Lower lobe of right lung (tissue), 2 donors: ENCODE measurements at regions not wholly inside any gene's neighbourhood (a gene's known extent, or its start where the extent isn't known, plus 50 kb on each side); places are given as distances from the start of the nearest gene placed in this dataset.

Experiments used
- ATAC-seq, 2 donors: fragments of 200-7000 bp; cut with Tn5 transposase; one replicate each; pipeline ENCODE4 v1.9.1; 2020 to 2022; ENCODE audit warnings: mild to moderate bottlenecking in 2 of 2, moderate library complexity in 2 of 2
- DNase-seq: peaks from one replicate; pipeline ENCODE4 v3.0.0-alpha.2; 2020
- H3K27ac ChIP-seq: fragments of 200-600 bp; one replicate; pipeline ENCODE4 v1.8.0; 2022
- H3K27me3 ChIP-seq: fragments of 200-600 bp; one replicate; pipeline ENCODE4 v1.8.0; 2022; ENCODE audit warnings: low read depth
- H3K36me3 ChIP-seq: fragments of 200-600 bp; one replicate; pipeline ENCODE4 v1.8.0; 2022; ENCODE audit warnings: mild to moderate bottlenecking
- H3K4me1 ChIP-seq: fragments of 200-600 bp; one replicate; pipeline ENCODE4 v1.8.0; 2022
- H3K4me3 ChIP-seq: fragments of 200-600 bp; one replicate; pipeline ENCODE4 v1.8.0; 2022; ENCODE audit warnings: mild to moderate bottlenecking
- H3K9me3 ChIP-seq: fragments of 200-600 bp; one replicate; pipeline ENCODE4 v1.8.0; 2022
- CTCF ChIP-seq: fragments of 200-600 bp; IDR thresholded peaks from one replicate; pipeline ENCODE4 v1.8.0; 2022; ENCODE audit warnings: antibody characterized with exemption, mild to moderate bottlenecking
- intact Hi-C: fragments of 100-400 bp; cut with DNase I; formaldehyde crosslinking; loops from one replicate; pipeline ENCODE4 v1.11.0; 2022
- donor health status: DM: no; HTN: yes; CAD: no; lungs with severe emphysema.

- H3K27ac ChIP-seq: no peak overlapping the region
- no peaks in the 10 kb centered on the region for H3K36me3 ChIP-seq
- no peaks in the 10 kb centered on the region for H3K4me1 ChIP-seq
- no peak for TF ChIP-seq CTCF
- intact Hi-C loops: no loop called here
- no peaks in the 10 kb centered on the region for H3K9me3 ChIP-seq
- DNase-seq: no peak
- ATAC-seq: no peak
- H3K4me3 ChIP-seq: no peak overlapping the region
- H3K27me3 ChIP-seq: no peaks in the 10 kb centered on the region
These were observed 234.0 kb downstream of the B3GLCT start for GRCh38 chr13:31433746-31434145.

GRCh38 chr13:31434613-31435012, 234.8 kb downstream of the B3GLCT start:
- DNase-seq (no peak), ATAC-seq (no peak)
- no peak overlapping the region for H3K27ac ChIP-seq
- no peaks in the 10 kb centered on the region for H3K36me3 ChIP-seq
- H3K4me1 ChIP-seq: no peaks in the 10 kb centered on the region
- TF ChIP-seq CTCF: no peak
- H3K27me3 ChIP-seq: no peaks in the 10 kb centered on the region
- intact Hi-C loops: no loop called here
- no peak overlapping the region for H3K4me3 ChIP-seq
- H3K9me3 ChIP-seq: no peaks in the 10 kb centered on the region

GRCh38 chr13:31435536-31435935, 235.8 kb downstream of the B3GLCT start:
- no peaks in the 10 kb centered on the region for H3K9me3 ChIP-seq
- no peak for ATAC-seq
- no peaks in the 10 kb centered on the region for H3K4me1 ChIP-seq
- H3K27ac ChIP-seq: no peak overlapping the region
- no peaks in the 10 kb centered on the region for H3K27me3 ChIP-seq
- DNase-seq: no peak
- no peak for TF ChIP-seq CTCF
- H3K4me3 ChIP-seq: no peak overlapping the region
- intact Hi-C loops: no loop called here
- H3K36me3 ChIP-seq: no peaks in the 10 kb centered on the region

DNA sequence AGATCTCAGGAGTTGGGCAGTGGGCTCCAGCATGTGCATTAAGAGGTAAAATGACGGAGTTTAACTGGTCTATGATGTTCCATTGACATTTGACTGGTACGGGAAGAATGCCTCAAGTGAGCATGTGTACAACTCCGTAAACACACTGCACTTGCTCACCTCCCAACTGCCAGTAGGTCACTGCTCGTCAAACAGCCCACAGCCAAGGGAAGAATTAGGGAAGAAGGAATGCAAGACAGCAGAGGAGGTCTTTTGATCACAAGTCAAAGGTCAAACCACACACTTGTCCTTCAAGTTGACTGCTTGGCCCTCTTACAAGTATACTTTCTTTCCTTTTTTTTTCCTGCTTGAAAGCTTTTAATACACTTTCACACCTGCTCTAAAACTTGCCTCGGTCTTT, 236.7 kb downstream of the B3GLCT start:
- Histone ChIP-seq H3K4me1 (no peaks in the 10 kb centered on the region), H3K9me3 (no peaks in the 10 kb centered on the region), H3K4me3 (no peak overlapping the region), H3K27ac (no peak overlapping the region), H3K27me3 (no peaks in the 10 kb centered on the region), H3K36me3 (no peaks in the 10 kb centered on the region)
- no peak for TF ChIP-seq CTCF
- intact Hi-C loops: no loop called here
- DNase-seq (no peak), ATAC-seq (peak in 1 of 2 donors; percentile 53)

- no peak for TF ChIP-seq CTCF
- Histone ChIP-seq H3K36me3 (no peaks in the 10 kb centered on the region), H3K4me3 (no peak overlapping the region), H3K9me3 (no peaks in the 10 kb centered on the region), H3K27me3 (no peaks in the 10 kb centered on the region), H3K27ac (no peak overlapping the region), H3K4me1 (no peaks in the 10 kb centered on the region)
- DNase-seq (no peak), ATAC-seq (no peak)
- intact Hi-C loops: no loop called here
These were observed 238.2 kb downstream of the B3GLCT start for GRCh38 chr13:31437975-31438374.

DNA sequence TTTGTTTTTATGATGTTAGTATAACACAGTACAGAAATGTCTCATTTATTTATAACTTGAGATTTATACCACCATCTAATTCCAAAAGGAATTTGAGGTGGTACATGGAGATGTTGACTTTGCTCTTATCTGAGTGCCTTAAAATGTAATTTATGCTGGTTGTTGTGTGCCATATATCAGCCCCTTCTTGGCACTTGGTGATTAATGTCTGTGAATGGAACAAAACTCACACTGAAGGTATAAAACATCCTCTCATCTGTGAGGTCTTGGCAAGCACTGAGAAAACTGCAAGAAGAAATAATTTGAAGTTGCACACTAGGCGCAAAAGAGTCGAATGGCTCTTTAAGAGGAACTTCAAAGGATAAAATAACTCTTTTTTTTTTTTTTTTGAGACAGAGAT, 240.4 kb downstream of the B3GLCT start:
- no peak for TF ChIP-seq CTCF
- Histone ChIP-seq H3K4me3 (no peak overlapping the region), H3K36me3 (no peaks in the 10 kb centered on the region), H3K9me3 (no peaks in the 10 kb centered on the region), H3K4me1 (no peaks in the 10 kb centered on the region), H3K27ac (no peak overlapping the region), H3K27me3 (no peaks in the 10 kb centered on the region)
- intact Hi-C loops: no loop called here
- ATAC-seq: no peak
- DNase-seq: no peak
